ENCODE measurements at regions not wholly inside any gene's neighbourhood (a gene's known extent, or its start where the extent isn't known, plus 50 kb on each side); places are given as distances from the start of the nearest gene placed in this dataset.

DNA sequence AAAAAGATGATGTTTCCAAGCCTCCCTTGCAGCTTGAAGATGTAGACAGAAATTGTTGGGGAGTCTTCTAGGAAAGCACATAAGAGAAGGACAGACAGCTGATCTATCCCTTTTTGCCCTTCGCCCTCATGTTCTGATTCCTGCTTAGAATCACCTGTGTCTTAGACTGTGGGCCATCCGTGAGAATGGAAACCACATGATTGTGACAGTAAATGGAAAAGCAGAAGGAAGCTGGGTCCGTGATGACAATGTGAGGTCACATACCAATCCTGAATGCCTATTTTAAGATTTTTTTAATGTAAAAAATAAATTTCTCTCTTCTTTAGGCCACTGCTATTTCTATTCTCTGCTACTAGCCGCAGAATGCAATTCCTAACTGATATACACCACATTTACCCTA is 67.7 kb upstream of the C1orf87 start:
- DNase-seq: no peak

GRCh38 chr1:60137406-60137805 is 63.8 kb upstream of the C1orf87 start:
- DNase-seq: no peak

DNA sequence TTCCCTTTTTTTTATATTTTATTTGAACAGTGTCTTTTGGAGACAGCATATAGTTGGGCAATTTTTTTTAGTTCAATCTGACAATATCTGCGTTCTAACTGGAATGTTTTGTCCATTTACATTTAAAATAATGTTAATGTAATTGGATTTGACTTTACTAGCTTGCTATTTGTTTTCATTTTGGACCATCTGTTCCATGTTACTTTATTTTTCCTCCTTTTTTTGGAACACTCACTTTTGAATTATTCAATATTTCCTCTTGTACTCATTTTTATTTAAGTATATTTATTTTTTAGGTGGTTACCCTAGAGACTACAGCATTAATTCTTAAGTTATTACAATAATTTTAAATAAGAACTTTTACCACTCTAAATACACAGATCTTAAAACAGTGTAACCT is 62.8 kb upstream of the C1orf87 start:
- DNase-seq: no peak

GRCh38 chr1:60134716-60135115 is 61.1 kb upstream of the C1orf87 start:
- no peak for DNase-seq

DNA sequence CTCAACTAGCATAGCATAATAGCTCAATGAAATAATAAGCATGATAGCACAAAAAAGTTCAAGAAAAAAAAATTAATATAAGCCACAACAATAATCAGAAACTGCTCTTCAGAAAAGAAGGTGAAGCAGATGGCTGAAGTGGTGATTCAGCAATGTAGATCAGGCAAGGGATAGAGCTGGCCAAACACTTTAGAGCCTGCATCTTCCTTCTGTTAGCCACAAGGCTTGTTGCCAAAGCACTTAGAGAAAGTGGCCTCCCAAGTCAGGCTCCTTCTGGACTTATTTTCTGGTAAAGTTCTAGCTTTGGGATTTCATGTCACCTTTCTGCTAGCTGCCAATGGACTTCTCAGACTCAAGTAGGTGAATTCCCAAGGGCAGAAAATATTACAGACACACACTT is 60.3 kb upstream of the C1orf87 start:
- no peak for DNase-seq

- DNase-seq: peak; percentile 65
These were observed 59.6 kb upstream of the C1orf87 start for GRCh38 chr1:60133000-60133673.

DNA sequence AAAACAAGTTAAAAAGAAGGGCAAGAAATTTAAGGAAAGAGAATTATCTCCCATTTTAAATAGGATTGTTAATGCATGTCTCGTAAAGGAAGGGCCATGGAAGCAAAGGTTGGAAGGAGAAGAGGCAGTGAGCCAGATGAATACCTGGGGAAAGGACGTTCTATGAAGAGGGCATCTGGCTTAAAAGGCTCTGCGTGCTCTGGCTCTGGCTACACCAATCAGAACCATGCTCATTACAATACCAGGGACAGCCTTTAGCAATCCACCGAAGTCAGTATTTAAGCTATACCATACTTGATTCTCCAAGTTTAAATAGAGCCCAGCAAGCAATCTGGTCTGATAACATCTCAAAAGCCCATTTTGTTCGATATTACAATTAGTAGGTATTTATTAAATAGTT is 58.5 kb upstream of the C1orf87 start:
- DNase-seq: no peak

DNA sequence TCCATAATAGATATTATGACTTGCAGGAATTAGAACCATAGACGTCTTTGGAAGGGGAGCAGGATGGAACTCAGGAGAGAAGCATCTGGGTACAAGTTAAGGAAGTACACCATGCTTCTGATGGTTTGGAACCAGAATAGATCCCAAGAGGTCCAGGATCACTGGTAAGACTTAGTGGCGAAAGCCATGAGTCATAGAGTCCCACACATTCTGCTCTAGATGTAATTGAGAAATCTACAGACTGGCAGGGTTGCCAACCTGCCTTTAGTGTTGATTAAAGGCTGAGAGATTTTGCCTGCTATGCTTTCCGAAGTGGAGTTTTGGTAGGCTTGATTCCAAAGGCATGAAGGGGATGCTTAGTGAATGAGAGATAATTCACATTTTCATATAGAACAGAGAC is 57.1 kb upstream of the C1orf87 start:
- no peak for DNase-seq

GRCh38 chr1:60129911-60130310 is 56.3 kb upstream of the C1orf87 start:
- no peak for DNase-seq

GRCh38 chr1:60126723-60127122 is 53.2 kb upstream of the C1orf87 start:
- no peak for DNase-seq

Measured in left hindlimb (tissue), 1 donor.